Ascending aorta (tissue), 2 donors: ENCODE measurements at regions not wholly inside any gene's neighbourhood (a gene's known extent, or its start where the extent isn't known, plus 50 kb on each side); places are given as distances from the start of the nearest gene placed in this dataset.

Experiments used
- DNase-seq, 2 donors: peaks; one replicate each; pipeline ENCODE4 v3.0.0-alpha.2; 2019; ENCODE audit warnings: low spot score in 2 of 2
- H3K27ac ChIP-seq, 2 donors: fragments of 200-600 bp; sonication (generic); one replicate each; pipeline ENCODE4 v1.5.1; 2016 to 2017; ENCODE audit warnings: mild to moderate bottlenecking in 1 of 2
- H3K27me3 ChIP-seq: fragments of 200-600 bp; sonication (generic); one replicate; pipeline ENCODE4 v1.5.1; 2017
- H3K36me3 ChIP-seq, 2 donors: fragments of 200-600 bp; sonication (generic); one replicate each; pipeline ENCODE4 v1.5.1; 2016
- H3K4me1 ChIP-seq, 2 donors: fragments of 200-600 bp; sonication (generic); one replicate each; pipeline ENCODE4 v1.5.1; 2016 to 2017; ENCODE audit warnings: mild to moderate bottlenecking in 1 of 2
- H3K4me3 ChIP-seq, 2 donors: fragments of 200-600 bp; sonication (generic); one replicate each; pipeline ENCODE4 v1.5.1; 2016 to 2017; ENCODE audit warnings: mild to moderate bottlenecking in 1 of 2
- H3K9me3 ChIP-seq, 2 donors: fragments of 200-600 bp; sonication (generic); one replicate each; pipeline ENCODE4 v1.5.1; 2016
- intact Hi-C: fragments of 100-400 bp; cut with DNase I; formaldehyde crosslinking; loops from one replicate; pipeline ENCODE4 v1.15.1; 2023
- TF ChIP-seq, protein P1 (sequence below), 3 experiments: fragments of 200-600 bp in 2 of 3; fragments of 450-650 bp in 1 of 3; sonication (generic) in 2 of 3; IDR thresholded peaks; one replicate each; pipeline ENCODE4 v1.5.1; 2016 to 2019; ENCODE audit warnings: antibody characterized with exemption in 3 of 3, mild to moderate bottlenecking in 1 of 3, moderate library complexity in 1 of 3

DNA sequence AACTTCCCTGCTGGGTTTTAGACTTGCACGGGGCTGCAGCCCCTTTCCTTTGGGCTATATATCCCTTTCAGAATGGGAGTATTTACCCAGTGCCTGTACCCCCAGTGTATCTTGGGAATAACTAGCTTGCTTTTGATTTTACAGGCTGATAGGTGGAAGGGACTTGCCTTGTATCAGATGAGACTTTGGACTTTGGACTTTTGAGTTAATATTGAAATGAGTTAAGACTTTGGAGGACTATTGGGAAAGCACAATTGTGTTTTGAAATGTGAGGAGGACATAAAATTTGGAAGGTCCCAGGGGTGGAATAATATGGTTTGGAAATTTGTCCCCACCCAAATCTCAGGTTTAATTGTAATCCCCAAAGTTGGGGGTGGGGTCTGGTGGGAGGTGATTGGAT, 393.8 kb upstream of the KIF2B start:
- Histone ChIP-seq H3K4me3 (no peak overlapping the region), H3K4me1 (no peaks in the 10 kb centered on the region), H3K9me3 (no peaks in the 10 kb centered on the region), H3K27ac (no peak overlapping the region), H3K36me3 (no peaks in the 10 kb centered on the region), H3K27me3 (no peaks in the 10 kb centered on the region)
- DNase-seq: no peak
- intact Hi-C loops: no loop called here
- TF ChIP-seq, protein P1, sequence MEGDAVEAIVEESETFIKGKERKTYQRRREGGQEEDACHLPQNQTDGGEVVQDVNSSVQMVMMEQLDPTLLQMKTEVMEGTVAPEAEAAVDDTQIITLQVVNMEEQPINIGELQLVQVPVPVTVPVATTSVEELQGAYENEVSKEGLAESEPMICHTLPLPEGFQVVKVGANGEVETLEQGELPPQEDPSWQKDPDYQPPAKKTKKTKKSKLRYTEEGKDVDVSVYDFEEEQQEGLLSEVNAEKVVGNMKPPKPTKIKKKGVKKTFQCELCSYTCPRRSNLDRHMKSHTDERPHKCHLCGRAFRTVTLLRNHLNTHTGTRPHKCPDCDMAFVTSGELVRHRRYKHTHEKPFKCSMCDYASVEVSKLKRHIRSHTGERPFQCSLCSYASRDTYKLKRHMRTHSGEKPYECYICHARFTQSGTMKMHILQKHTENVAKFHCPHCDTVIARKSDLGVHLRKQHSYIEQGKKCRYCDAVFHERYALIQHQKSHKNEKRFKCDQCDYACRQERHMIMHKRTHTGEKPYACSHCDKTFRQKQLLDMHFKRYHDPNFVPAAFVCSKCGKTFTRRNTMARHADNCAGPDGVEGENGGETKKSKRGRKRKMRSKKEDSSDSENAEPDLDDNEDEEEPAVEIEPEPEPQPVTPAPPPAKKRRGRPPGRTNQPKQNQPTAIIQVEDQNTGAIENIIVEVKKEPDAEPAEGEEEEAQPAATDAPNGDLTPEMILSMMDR (IDR thresholded peaks at IDR 0.05): no peak

DNA sequence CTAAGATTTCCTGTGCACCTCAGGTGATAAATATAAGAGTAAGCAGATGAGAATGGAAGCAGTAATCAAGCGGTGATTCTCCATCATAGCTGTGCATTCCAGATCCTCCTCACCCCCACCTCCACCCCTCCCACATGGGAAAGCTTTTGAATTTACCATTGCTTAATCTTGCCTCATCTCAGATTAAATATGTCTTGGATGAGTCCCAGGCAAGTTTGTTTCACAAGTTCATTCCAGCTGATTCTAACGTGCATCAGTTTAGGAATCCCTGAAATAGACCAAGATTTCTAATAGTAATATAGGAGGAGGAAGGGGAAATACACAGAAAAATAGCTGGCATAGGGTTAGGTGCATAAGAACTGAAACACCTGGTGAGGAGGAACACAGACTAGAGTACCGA, 396.2 kb upstream of the KIF2B start:
- no peak overlapping the region for H3K4me3 ChIP-seq
- no peaks in the 10 kb centered on the region for H3K36me3 ChIP-seq
- intact Hi-C loops: no loop called here
- no peak for DNase-seq
- H3K27ac ChIP-seq: no peak overlapping the region
- TF ChIP-seq, protein P1 (IDR thresholded peaks at IDR 0.05): no peak
- H3K4me1 ChIP-seq: no peaks in the 10 kb centered on the region
- no peaks in the 10 kb centered on the region for H3K9me3 ChIP-seq
- H3K27me3 ChIP-seq: no peaks in the 10 kb centered on the region

DNA sequence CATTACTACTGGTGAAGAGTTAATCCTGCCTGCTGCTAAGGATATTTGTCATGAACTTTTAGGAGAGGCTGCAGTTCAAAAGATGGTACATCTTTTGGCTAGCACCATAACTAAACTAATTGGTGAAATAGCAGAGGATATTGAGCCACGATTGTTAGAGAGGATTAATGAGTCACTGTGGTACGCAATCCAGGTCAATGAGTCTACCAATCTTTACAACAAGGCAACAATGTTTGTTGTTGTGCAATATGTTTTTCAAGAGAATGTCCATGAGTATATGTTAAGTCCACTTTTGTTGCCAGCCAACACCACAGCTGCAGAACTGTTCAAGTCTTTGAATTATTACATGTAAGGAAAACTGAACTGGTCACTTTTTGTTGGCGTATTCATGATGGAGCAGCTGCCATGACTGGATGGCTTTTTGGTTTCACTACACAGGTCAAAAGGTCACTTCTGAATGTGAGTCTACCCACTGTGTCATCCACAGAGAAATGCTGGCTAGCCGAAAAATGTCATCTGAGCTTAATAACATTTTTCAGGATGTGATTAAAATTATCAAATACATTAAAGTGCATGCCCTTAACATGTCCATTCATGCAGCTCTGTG, 402.6 kb upstream of the KIF2B start:
- Histone ChIP-seq H3K27me3 (no peaks in the 10 kb centered on the region), H3K4me3 (no peak overlapping the region), H3K9me3 (no peaks in the 10 kb centered on the region), H3K36me3 (no peaks in the 10 kb centered on the region), H3K4me1 (no peaks in the 10 kb centered on the region), H3K27ac (no peak overlapping the region)
- intact Hi-C loops: no loop called here
- TF ChIP-seq, protein P1 (IDR thresholded peaks at IDR 0.05): no peak
- no peak for DNase-seq

DNA sequence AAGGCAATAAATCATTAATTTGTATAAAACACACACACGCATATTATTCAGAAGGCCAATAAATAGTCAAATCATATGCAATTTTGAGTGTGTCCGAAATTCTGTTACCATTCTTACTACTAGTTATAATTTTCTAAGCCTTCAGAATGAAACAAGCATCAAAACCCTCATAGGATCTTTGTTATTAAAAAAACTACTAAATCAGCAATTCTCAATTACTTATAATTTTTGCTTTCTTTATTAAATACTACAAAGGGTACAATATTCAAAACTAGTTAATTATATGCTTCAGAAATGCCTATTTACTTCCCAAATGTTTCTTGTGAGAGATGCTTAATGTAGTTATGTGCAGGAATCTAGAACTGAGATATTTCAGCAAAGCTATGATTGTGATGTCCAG, 413.1 kb upstream of the KIF2B start:
- TF ChIP-seq, protein P1 (IDR thresholded peaks at IDR 0.05): no peak

DNA sequence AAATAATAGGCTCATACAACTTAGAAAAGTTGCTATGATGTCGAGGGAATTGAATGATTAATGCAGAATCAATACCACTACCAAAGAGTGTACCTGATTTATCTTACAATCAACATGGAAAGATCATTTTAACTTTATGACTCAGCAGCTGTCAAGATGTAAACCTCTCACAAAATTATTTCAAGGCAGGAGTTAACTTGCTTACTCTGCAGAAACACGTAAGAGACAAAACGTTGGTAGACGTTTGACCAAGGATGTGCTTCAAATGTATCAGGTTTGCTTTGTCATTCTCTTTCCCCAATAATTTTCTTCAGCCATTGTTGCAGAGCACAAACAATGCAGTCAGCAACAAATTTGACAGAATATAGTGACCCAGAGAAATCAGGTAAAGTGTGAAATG, 415.8 kb upstream of the KIF2B start:
- no peak for DNase-seq
- no peaks in the 10 kb centered on the region for H3K27me3 ChIP-seq
- no peaks in the 10 kb centered on the region for H3K9me3 ChIP-seq
- no peaks in the 10 kb centered on the region for H3K4me1 ChIP-seq
- intact Hi-C loops: no loop called here
- H3K27ac ChIP-seq: no peak overlapping the region
- TF ChIP-seq, protein P1 (IDR thresholded peaks at IDR 0.05): no peak
- no peak overlapping the region for H3K4me3 ChIP-seq
- H3K36me3 ChIP-seq: no peaks in the 10 kb centered on the region

More for the DNA sequence above, 413.1 kb upstream of the KIF2B start:
- Histone ChIP-seq H3K27me3 (no peaks in the 10 kb centered on the region), H3K27ac (no peak overlapping the region), H3K4me3 (no peak overlapping the region), H3K4me1 (no peaks in the 10 kb centered on the region), H3K9me3 (no peaks in the 10 kb centered on the region), H3K36me3 (no peaks in the 10 kb centered on the region)
- intact Hi-C loops: no loop called here
- no peak for DNase-seq

DNA sequence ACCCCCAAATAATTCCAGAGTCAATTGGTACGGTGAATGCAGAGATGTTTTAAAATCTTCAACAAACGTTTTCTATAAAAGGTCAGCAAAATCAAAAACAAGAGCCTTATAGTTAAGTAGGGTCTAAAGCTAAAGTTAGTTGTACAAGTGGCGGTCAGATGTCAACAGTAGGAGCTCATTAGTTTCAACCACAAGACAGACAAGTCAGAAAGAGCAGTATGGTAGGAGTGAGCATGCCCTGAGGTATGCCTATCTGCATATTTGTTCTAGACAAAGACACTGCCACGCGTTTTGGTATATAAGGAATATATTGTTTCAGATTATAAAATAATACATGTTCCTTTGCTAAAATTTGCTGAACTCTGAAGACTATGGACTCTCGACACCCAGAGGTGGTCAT, 431.5 kb upstream of the KIF2B start:
- no peak for DNase-seq
- no peaks in the 10 kb centered on the region for H3K36me3 ChIP-seq
- H3K27ac ChIP-seq: no peak overlapping the region
- TF ChIP-seq, protein P1 (IDR thresholded peaks at IDR 0.05): no peak
- intact Hi-C loops: no loop called here
- no peaks in the 10 kb centered on the region for H3K9me3 ChIP-seq
- H3K4me3 ChIP-seq: no peak overlapping the region
- no peaks in the 10 kb centered on the region for H3K27me3 ChIP-seq
- H3K4me1 ChIP-seq: no peaks in the 10 kb centered on the region
